Stomach (tissue), 8 donors: ENCODE measurements at regions not wholly inside any gene's neighbourhood (a gene's known extent, or its start where the extent isn't known, plus 50 kb on each side); places are given as distances from the start of the nearest gene placed in this dataset.

Experiments used
- DNase-seq, 2 donors: peaks; one replicate each; pipeline versions ENCODE4 v3.0.0 to v3.0.0-alpha.2; 2013 to 2019
- H3K27ac ChIP-seq, 5 donors: fragments of 200-600 bp in 4 of 5; sonication (generic) in 4 of 5; one replicate each; pipeline ENCODE4 v1.5.1; 2013 to 2019; ENCODE audit warnings: mild to moderate bottlenecking in 1 of 5, moderate library complexity in 1 of 5
- H3K27me3 ChIP-seq, 3 donors: fragments of 200-600 bp; sonication (generic); one replicate each; pipeline ENCODE4 v1.5.1; 2017 to 2019; ENCODE audit warnings: mixed run types in 1 of 3
- H3K36me3 ChIP-seq, 4 donors: fragments of 200-600 bp; sonication (generic); 1 replicate in 3 of 4; 2 replicates in 1 of 4; pipeline ENCODE4 v1.5.1; 2016 to 2019
- H3K4me1 ChIP-seq, 4 donors: fragments of 200-600 bp; sonication (generic); one replicate each; pipeline ENCODE4 v1.5.1; 2016 to 2019
- H3K4me3 ChIP-seq, 4 donors: fragments of 200-600 bp; sonication (generic) in 3 of 4; one replicate each; pipeline ENCODE4 v1.5.1; 2016 to 2019; ENCODE audit warnings: mild to moderate bottlenecking in 1 of 4
- H3K9me3 ChIP-seq, 4 donors: fragments of 200-600 bp; sonication (generic); one replicate each; pipeline ENCODE4 v1.5.1; 2016 to 2019
- CTCF ChIP-seq, 7 experiments: fragments of 450-650 bp in 4 of 7; fragments of 200-600 bp in 3 of 7; sonication (generic) in 3 of 7; IDR thresholded peaks; one replicate each; pipeline ENCODE4 v1.5.1; 2016 to 2019; ENCODE audit warnings: antibody characterized with exemption in 7 of 7, control low read depth in 2 of 7, mild to moderate bottlenecking in 1 of 7
- EP300 ChIP-seq: sonication (generic); formaldehyde crosslinking; IDR thresholded peaks from one replicate; pipeline ENCODE4 v1.6.1; 2017; ENCODE audit warnings: antibody characterized with exemption
- POLR2A ChIP-seq, 4 donors: fragments of 450-650 bp; IDR thresholded peaks; one replicate each; pipeline ENCODE4 v1.6.1; 2016; ENCODE audit warnings: antibody characterized with exemption in 4 of 4, control low read depth in 2 of 4, mild to moderate bottlenecking in 1 of 4, moderate library complexity in 1 of 4
- POLR2AphosphoS5 ChIP-seq, 3 donors: sonication (generic); formaldehyde crosslinking; IDR thresholded peaks; one replicate each; pipeline ENCODE4 v1.6.1; 2016; ENCODE audit warnings: antibody characterized with exemption in 3 of 3
- whole genome bisulfite sequencing, 5 donors: extraction: QIAGEN DNeasy Blood & Tissue Kit in 3 of 5; methylation state at CpG; one replicate each; pipeline versions ENCODE4 v1.1.5 to v1.1.7; 2013 to 2018; 5-methylcytosine and 5-hydroxymethylcytosine counted together
- intact Hi-C: fragments of 100-400 bp; cut with DNase I; formaldehyde crosslinking; loops from one replicate; pipeline ENCODE4 v1.15.1; 2023; ENCODE audit warnings: low total_unique reads
- donor health status: healthy with polysubstance abuse.
- donor health status: Bipolar disorder and iron deficiency.
- donor health status: healthy.

- no peak for DNase-seq
- TF ChIP-seq CTCF (IDR thresholded peaks at IDR 0.05): no peak
- no peak for TF ChIP-seq POLR2A (IDR thresholded peaks at IDR 0.05)
- TF ChIP-seq POLR2AphosphoS5 (IDR thresholded peaks at IDR 0.05): no peak
- TF ChIP-seq EP300: no peak
- 72 to 86% (median 81%) methylated on average over 5 of the region's 5 CpGs for WGBS, 5 donors
- intact Hi-C loops: no loop called here
- H3K4me1 ChIP-seq: no peaks in the 10 kb centered on the region
- H3K36me3 ChIP-seq: no peaks in the 10 kb centered on the region
- no peak overlapping the region for H3K27ac ChIP-seq
- H3K27me3 ChIP-seq: peaks cover 0 to 7% (median 0%) of the 10 kb centered on the region in 3 donors
- H3K9me3 ChIP-seq: no peaks in the 10 kb centered on the region
- H3K4me3 ChIP-seq: no peak overlapping the region
These were observed 178.9 kb upstream of the SULF2 start for GRCh38 chr20:47964149-47964548.

GRCh38 chr20:47963022-47963421 is 177.7 kb upstream of the SULF2 start:
- 31 to 63% (median 37%) methylated on average over 7 to 8 of the region's 8 CpGs for WGBS, 5 donors
- no peak overlapping the region for H3K4me3 ChIP-seq
- intact Hi-C loops: no loop called here
- no peaks in the 10 kb centered on the region for H3K36me3 ChIP-seq
- no peak for DNase-seq
- no peak for TF ChIP-seq CTCF (IDR thresholded peaks at IDR 0.05)
- no peak for TF ChIP-seq POLR2A (IDR thresholded peaks at IDR 0.05)
- no peak for TF ChIP-seq EP300
- no peak for TF ChIP-seq POLR2AphosphoS5 (IDR thresholded peaks at IDR 0.05)
- peaks cover 0 to 7% (median 0%) of the 10 kb centered on the region in 3 donors for H3K27me3 ChIP-seq
- no peaks in the 10 kb centered on the region for H3K9me3 ChIP-seq
- H3K27ac ChIP-seq: no peak overlapping the region
- peaks cover 0 to 8% (median 0%) of the 10 kb centered on the region in 4 donors for H3K4me1 ChIP-seq

GRCh38 chr20:47962286-47962963 is 177.1 kb upstream of the SULF2 start:
- H3K4me1 ChIP-seq: peaks cover 0 to 13% (median 0%) of the 10 kb centered on the region in 4 donors
- no peak for DNase-seq
- H3K9me3 ChIP-seq: no peaks in the 10 kb centered on the region
- H3K27ac ChIP-seq: no peak overlapping the region
- H3K27me3 ChIP-seq: peaks cover 0 to 7% (median 0%) of the 10 kb centered on the region in 3 donors
- H3K36me3 ChIP-seq: no peaks in the 10 kb centered on the region
- no peak overlapping the region for H3K4me3 ChIP-seq
- TF ChIP-seq EP300: no peak
- no peak for TF ChIP-seq POLR2A (IDR thresholded peaks at IDR 0.05)
- no peak for TF ChIP-seq POLR2AphosphoS5 (IDR thresholded peaks at IDR 0.05)
- no peak for TF ChIP-seq CTCF (IDR thresholded peaks at IDR 0.05)
- intact Hi-C loops: no loop called here
- WGBS, 5 donors: 70 to 83% (median 72%) methylated on average over 7 of the region's 7 CpGs

GRCh38 chr20:47960769-47961541 is 175.7 kb upstream of the SULF2 start:
- 71 to 78% (median 74%) methylated on average over 7 of the region's 7 CpGs for WGBS, 5 donors
- TF ChIP-seq CTCF (IDR thresholded peaks at IDR 0.05) (no peak), POLR2AphosphoS5 (IDR thresholded peaks at IDR 0.05) (no peak)

More at GRCh38 chr20:47960769-47961541, 175.7 kb upstream of the SULF2 start:
- Histone ChIP-seq H3K4me3 (no peak overlapping the region), H3K36me3 (no peaks in the 10 kb centered on the region), H3K4me1 (peaks cover 0 to 13% (median 0%) of the 10 kb centered on the region in 4 donors), H3K9me3 (no peaks in the 10 kb centered on the region), H3K27ac (no peak overlapping the region), H3K27me3 (peaks cover 0 to 7% (median 0%) of the 10 kb centered on the region in 3 donors)
- no peak for DNase-seq
- intact Hi-C loops: no loop called here
